ENCODE measurements at regions not wholly inside any gene's neighbourhood (a gene's known extent, or its start where the extent isn't known, plus 50 kb on each side); places are given as distances from the start of the nearest gene placed in this dataset.

DNA sequence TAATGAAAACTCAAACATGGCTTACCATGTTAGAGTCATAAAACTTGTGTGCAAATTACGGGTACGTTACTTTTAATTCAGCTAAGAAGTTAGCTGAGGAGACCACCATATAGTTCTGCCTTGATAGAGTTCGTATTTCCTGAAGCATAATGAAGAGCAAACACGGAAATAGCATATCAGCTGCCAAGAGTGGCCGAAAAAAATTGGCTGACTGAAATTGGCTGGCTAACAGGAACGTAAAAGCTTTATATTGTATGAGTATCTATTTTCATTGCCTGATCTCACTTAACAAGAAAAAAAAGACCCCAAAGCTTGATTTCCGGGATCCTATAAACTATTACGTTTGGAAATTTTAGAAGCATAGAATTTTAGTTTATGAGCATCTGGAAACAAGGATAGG lies 1222.9 kb downstream of the ZPLD1 start:
- Histone ChIP-seq H3K9me3 (ENCODE audit: control insufficient read depth, insufficient read depth, low read depth, low read length) (no peaks in the 10 kb centered on the region), H3K4me1 (ENCODE audit: control insufficient read depth, insufficient read depth, low read length) (no peaks in the 10 kb centered on the region), H3K27me3 (ENCODE audit: control insufficient read depth, insufficient read depth, low read length) (no peaks in the 10 kb centered on the region), H3K36me3 (ENCODE audit: control insufficient read depth, insufficient read depth, low read length) (no peaks in the 10 kb centered on the region), H3K27ac (ENCODE audit: low read length) (no peak overlapping the region), H3K4me3 (ENCODE audit: low read depth in 2 of 2, low read length in 2 of 2) (no peak overlapping the region)
- no peak for DNase-seq (ENCODE audit: low read depth, low spot score)
- TF ChIP-seq SIN3A (IDR thresholded peaks at IDR 0.05; ENCODE audit: borderline replicate concordance, insufficient read depth, low read depth, low read length): no peak
- no peak for TF ChIP-seq CTCF (IDR thresholded peaks at IDR 0.05)
- no peak for TF ChIP-seq POLR2AphosphoS5 (IDR thresholded peaks at IDR 0.05; ENCODE audit: low read depth, low read length)
- no peak for TF ChIP-seq TCF7L2 (IDR thresholded peaks at IDR 0.05; ENCODE audit: low read depth, low read length)
- TF ChIP-seq, protein P1, sequence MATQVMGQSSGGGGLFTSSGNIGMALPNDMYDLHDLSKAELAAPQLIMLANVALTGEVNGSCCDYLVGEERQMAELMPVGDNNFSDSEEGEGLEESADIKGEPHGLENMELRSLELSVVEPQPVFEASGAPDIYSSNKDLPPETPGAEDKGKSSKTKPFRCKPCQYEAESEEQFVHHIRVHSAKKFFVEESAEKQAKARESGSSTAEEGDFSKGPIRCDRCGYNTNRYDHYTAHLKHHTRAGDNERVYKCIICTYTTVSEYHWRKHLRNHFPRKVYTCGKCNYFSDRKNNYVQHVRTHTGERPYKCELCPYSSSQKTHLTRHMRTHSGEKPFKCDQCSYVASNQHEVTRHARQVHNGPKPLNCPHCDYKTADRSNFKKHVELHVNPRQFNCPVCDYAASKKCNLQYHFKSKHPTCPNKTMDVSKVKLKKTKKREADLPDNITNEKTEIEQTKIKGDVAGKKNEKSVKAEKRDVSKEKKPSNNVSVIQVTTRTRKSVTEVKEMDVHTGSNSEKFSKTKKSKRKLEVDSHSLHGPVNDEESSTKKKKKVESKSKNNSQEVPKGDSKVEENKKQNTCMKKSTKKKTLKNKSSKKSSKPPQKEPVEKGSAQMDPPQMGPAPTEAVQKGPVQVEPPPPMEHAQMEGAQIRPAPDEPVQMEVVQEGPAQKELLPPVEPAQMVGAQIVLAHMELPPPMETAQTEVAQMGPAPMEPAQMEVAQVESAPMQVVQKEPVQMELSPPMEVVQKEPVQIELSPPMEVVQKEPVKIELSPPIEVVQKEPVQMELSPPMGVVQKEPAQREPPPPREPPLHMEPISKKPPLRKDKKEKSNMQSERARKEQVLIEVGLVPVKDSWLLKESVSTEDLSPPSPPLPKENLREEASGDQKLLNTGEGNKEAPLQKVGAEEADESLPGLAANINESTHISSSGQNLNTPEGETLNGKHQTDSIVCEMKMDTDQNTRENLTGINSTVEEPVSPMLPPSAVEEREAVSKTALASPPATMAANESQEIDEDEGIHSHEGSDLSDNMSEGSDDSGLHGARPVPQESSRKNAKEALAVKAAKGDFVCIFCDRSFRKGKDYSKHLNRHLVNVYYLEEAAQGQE (IDR thresholded peaks at IDR 0.05; ENCODE audit: insufficient read depth in 1 of 2, low read depth in 2 of 2, low read length in 1 of 2): no peak
- ChIA-PET POLR2A (no interaction called here), CTCF (no interaction called here)
- no peak for ATAC-seq
- in situ Hi-C loops (cut with HindIII; ENCODE audit: low pct_unique_long_range_greater_than_20kb, low sequenced_read_pairs): no loop called here
- intact Hi-C loops (cut with micrococcal nuclease; ENCODE audit: unreplicated experiment): no loop called here
- BruUV-seq (replicated peaks): no TSS peak

DNA sequence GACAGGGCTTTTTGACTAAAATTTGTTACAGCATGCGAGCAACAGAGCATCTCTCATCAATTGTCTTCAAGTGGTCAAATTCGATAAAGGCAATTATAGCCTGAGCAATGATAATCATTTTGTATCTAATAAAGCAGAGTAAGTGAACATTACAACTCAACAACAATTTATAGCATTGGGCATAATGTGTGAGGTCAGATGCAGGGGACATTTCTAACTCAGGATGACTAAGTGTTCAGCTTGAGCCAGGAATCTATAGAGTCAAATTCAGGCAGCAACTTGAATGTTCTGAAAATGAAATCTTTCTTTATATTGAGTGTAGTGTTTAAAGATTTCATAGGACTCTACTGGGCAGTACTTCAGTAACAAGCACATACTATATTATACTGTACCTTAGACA lies 1226.0 kb downstream of the ZPLD1 start:
- H3K36me3 ChIP-seq (ENCODE audit: control insufficient read depth, insufficient read depth, low read length): no peaks in the 10 kb centered on the region
- no peaks in the 10 kb centered on the region for H3K27me3 ChIP-seq (ENCODE audit: control insufficient read depth, insufficient read depth, low read length)
- CTCF ChIA-PET: interaction anchor here (0.6 kb wide), 1 partner anchor 239 kb away, joined by 4 read pairs; no protein-coding TSS in a partner anchor
- in situ Hi-C loops (cut with HindIII; ENCODE audit: low pct_unique_long_range_greater_than_20kb, low sequenced_read_pairs): no loop called here
- no peaks in the 10 kb centered on the region for H3K4me1 ChIP-seq (ENCODE audit: control insufficient read depth, insufficient read depth, low read length)
- no peak for ATAC-seq
- no peak overlapping the region for H3K27ac ChIP-seq (ENCODE audit: low read length)
- intact Hi-C loops (cut with micrococcal nuclease; ENCODE audit: unreplicated experiment): no loop called here
- POLR2A ChIA-PET: no interaction called here
- H3K4me3 ChIP-seq (ENCODE audit: low read depth in 2 of 2, low read length in 2 of 2): no peak overlapping the region
- no TSS peak for BruUV-seq (replicated peaks)
- TF ChIP-seq TCF7L2 (IDR thresholded peaks at IDR 0.05; ENCODE audit: low read depth, low read length) (no peak), SIN3A (IDR thresholded peaks at IDR 0.05; ENCODE audit: borderline replicate concordance, insufficient read depth, low read depth, low read length) (no peak), POLR2AphosphoS5 (IDR thresholded peaks at IDR 0.05; ENCODE audit: low read depth, low read length) (no peak), CTCF (IDR thresholded peaks at IDR 0.05) (no peak)
- TF ChIP-seq, protein P1 (IDR thresholded peaks at IDR 0.05; ENCODE audit: insufficient read depth in 1 of 2, low read depth in 2 of 2, low read length in 1 of 2): no peak
- no peak for DNase-seq (ENCODE audit: low read depth, low spot score)
- no peaks in the 10 kb centered on the region for H3K9me3 ChIP-seq (ENCODE audit: control insufficient read depth, insufficient read depth, low read depth, low read length)
